ENCODE measurements at regions not wholly inside any gene's neighbourhood (a gene's known extent, or its start where the extent isn't known, plus 50 kb on each side); places are given as distances from the start of the nearest gene placed in this dataset.

- no peak for TF ChIP-seq EZH2 (IDR thresholded peaks at IDR 0.05)
- TF ChIP-seq CTCF (IDR thresholded peaks at IDR 0.05), result no peak
- TF ChIP-seq EZH2phosphoT487 (IDR thresholded peaks at IDR 0.05), result no peak
Observed at GRCh38 chr16:88130681-88131080, 179.4 kb downstream of the BANP start.
